ENCODE measurements at regions not wholly inside any gene's neighbourhood (a gene's known extent, or its start where the extent isn't known, plus 50 kb on each side); places are given as distances from the start of the nearest gene placed in this dataset.

GRCh38 chr20:22652681-22653588, 68.6 kb upstream of the FOXA2 start:
- no peak for DNase-seq (ENCODE audit: low read depth, low spot score)

GRCh38 chr20:22653658-22654642, 69.6 kb upstream of the FOXA2 start:
- no peak for DNase-seq (ENCODE audit: low read depth, low spot score)

- DNase-seq (ENCODE audit: low read depth, low spot score), result peak; percentile 89
These were observed 79.2 kb upstream of the FOXA2 start for GRCh38 chr20:22663528-22664025.

- DNase-seq (ENCODE audit: low read depth, low spot score), result no peak
These were observed 82.8 kb upstream of the FOXA2 start for GRCh38 chr20:22667198-22667597.

- DNase-seq (ENCODE audit: low read depth, low spot score), result no peak
These were observed 87.8 kb upstream of the FOXA2 start for GRCh38 chr20:22672191-22672590.

GRCh38 chr20:22673467-22673866, 89.1 kb upstream of the FOXA2 start:
- DNase-seq (ENCODE audit: low read depth, low spot score), result no peak

- DNase-seq (ENCODE audit: low read depth, low spot score), result no peak
These were observed 91.0 kb upstream of the FOXA2 start for GRCh38 chr20:22675341-22675740.

GRCh38 chr20:22678678-22679077, 94.3 kb upstream of the FOXA2 start:
- DNase-seq (ENCODE audit: low read depth, low spot score), result no peak

- no peak for DNase-seq (ENCODE audit: low read depth, low spot score)
These were observed 94.8 kb upstream of the FOXA2 start for GRCh38 chr20:22679197-22679596.

GRCh38 chr20:22680031-22680740, 95.8 kb upstream of the FOXA2 start:
- no peak for DNase-seq (ENCODE audit: low read depth, low spot score)

- DNase-seq (ENCODE audit: low read depth, low spot score), result no peak
These were observed 97.3 kb upstream of the FOXA2 start for GRCh38 chr20:22681591-22682248.

GRCh38 chr20:22682381-22682780, 98.0 kb upstream of the FOXA2 start:
- DNase-seq (ENCODE audit: low read depth, low spot score), result no peak

- DNase-seq (ENCODE audit: low read depth, low spot score), result no peak
These were observed 99.8 kb upstream of the FOXA2 start for GRCh38 chr20:22684072-22684762.

GRCh38 chr20:22684763-22685443, 100.5 kb upstream of the FOXA2 start:
- no peak for DNase-seq (ENCODE audit: low read depth, low spot score)

GRCh38 chr20:22686097-22686496, 101.7 kb upstream of the FOXA2 start:
- peak; percentile 42 for DNase-seq (ENCODE audit: low read depth, low spot score)

GRCh38 chr20:22687676-22688349, 103.4 kb upstream of the FOXA2 start:
- DNase-seq (ENCODE audit: low read depth, low spot score), result no peak

GRCh38 chr20:22688485-22688884, 104.1 kb upstream of the FOXA2 start:
- no peak for DNase-seq (ENCODE audit: low read depth, low spot score)

GRCh38 chr20:22689266-22689665, 104.9 kb upstream of the FOXA2 start:
- DNase-seq (ENCODE audit: low read depth, low spot score), result no peak

GRCh38 chr20:22690000-22690399, 105.6 kb upstream of the FOXA2 start:
- no peak for DNase-seq (ENCODE audit: low read depth, low spot score)

All from iPS DF 19.7 (cell line).